Endodermal cell (in vitro differentiated cells): ENCODE measurements at regions not wholly inside any gene's neighbourhood (a gene's known extent, or its start where the extent isn't known, plus 50 kb on each side); places are given as distances from the start of the nearest gene placed in this dataset.

ENCODE experiments used
- DNase-seq: peaks from one replicate; pipeline ENCODE4 v3.0.0-alpha.2; 2017
- H3K27ac ChIP-seq: 2 replicates; pipeline ENCODE4 v1.5.1; 2013; ENCODE audit warnings: mild to moderate bottlenecking, low read depth, low read length, moderate library complexity
- H3K27me3 ChIP-seq: 2 replicates; pipeline ENCODE4 v1.6.1; 2013; ENCODE audit warnings: mild to moderate bottlenecking, low read length, moderate library complexity; ENCODE audit not compliant: insufficient read depth, control insufficient read depth, poor library complexity, severe bottlenecking
- H3K36me3 ChIP-seq: 2 replicates; pipeline ENCODE4 v1.7.0; 2013; ENCODE audit warnings: mild to moderate bottlenecking, low read length, moderate library complexity; ENCODE audit not compliant: control insufficient read depth, insufficient read depth
- H3K4me1 ChIP-seq: one replicate; pipeline ENCODE4 v1.7.0; 2013; ENCODE audit warnings: low read length; ENCODE audit not compliant: control insufficient read depth, insufficient read depth
- H3K4me3 ChIP-seq: 2 replicates; pipeline ENCODE4 v1.5.1; 2013; ENCODE audit warnings: mild to moderate bottlenecking, low read length, moderate library complexity
- H3K9ac ChIP-seq: 2 replicates; pipeline ENCODE4 v1.6.1; 2013; ENCODE audit warnings: mild to moderate bottlenecking, low read length, moderate library complexity; ENCODE audit not compliant: poor library complexity, severe bottlenecking; ENCODE audit errors: extremely low read depth
- H3K9me3 ChIP-seq: 2 replicates; pipeline ENCODE4 v1.6.1; 2013; ENCODE audit warnings: mild to moderate bottlenecking, low read length, moderate library complexity; ENCODE audit not compliant: control insufficient read depth
- H3K27ac Mint-ChIP-seq: 2 replicates; pipeline ENCODE4 v1.8.0; 2020; ENCODE audit warnings: mixed read lengths
- H3K27me3 Mint-ChIP-seq: 2 replicates; pipeline ENCODE4 v1.8.0; 2021; ENCODE audit warnings: mild to moderate bottlenecking, mixed read lengths; ENCODE audit not compliant: insufficient read depth
- H3K36me3 Mint-ChIP-seq: 2 replicates; pipeline ENCODE4 v1.8.0; 2020; ENCODE audit warnings: low read depth, mixed read lengths
- H3K4me1 Mint-ChIP-seq: 2 replicates; pipeline ENCODE4 v1.8.0; 2020; ENCODE audit warnings: mixed read lengths
- H3K4me3 Mint-ChIP-seq: 2 replicates; pipeline ENCODE4 v1.8.0; 2020; ENCODE audit warnings: mild to moderate bottlenecking, moderate library complexity, mixed read lengths
- H3K9me3 Mint-ChIP-seq: 2 replicates; pipeline ENCODE4 v1.8.0; 2020; ENCODE audit warnings: mild to moderate bottlenecking, mixed read lengths
- CTCF ChIP-seq: fragments of 200-600 bp; sonication (generic); conservative IDR thresholded peaks from 2 replicates; pipeline ENCODE4 v1.5.0; 2021; ENCODE audit warnings: antibody characterized with exemption, mild to moderate bottlenecking
- WGBS, 2 experiments: methylation state at CpG; one replicate each; pipeline versions ENCODE4 v1.1.5 to v1.1.7; 2013; ENCODE audit warnings: missing lambda C conversion rate in 2 of 2, mixed read lengths in 1 of 2; ENCODE audit not compliant: insufficient coverage in 1 of 2, insufficient read length in 1 of 2; 5-methylcytosine and 5-hydroxymethylcytosine counted together

GRCh38 chr2:150646746-150647145, 159.3 kb upstream of the RND3 start:
- no peaks in the 10 kb centered on the region for H3K27me3 ChIP-seq
- H3K36me3 ChIP-seq: no peaks in the 10 kb centered on the region
- Mint-ChIP-seq H3K4me3 (no peak overlapping the region), H3K27ac (no peak overlapping the region), H3K4me1 (peaks cover 14% of the 10 kb centered on the region), H3K27me3 (no peaks in the 10 kb centered on the region), H3K36me3 (no peaks in the 10 kb centered on the region), H3K9me3 (no peaks in the 10 kb centered on the region)
- H3K4me1 ChIP-seq: peaks cover 4% of the 10 kb centered on the region
- H3K9me3 ChIP-seq: no peaks in the 10 kb centered on the region
- no peak for TF ChIP-seq CTCF
- WGBS, 2 experiments: 90 to 100% methylated on average over 3 to 4 of the region's 4 CpGs
- no peak overlapping the region for H3K27ac ChIP-seq
- H3K9ac ChIP-seq: no peak overlapping the region
- no peak for DNase-seq
- no peak overlapping the region for H3K4me3 ChIP-seq

- H3K27ac ChIP-seq: no peak overlapping the region
- WGBS, 2 experiments: 74 to 100% methylated on average over 2 to 5 of the region's 5 CpGs
Measured at GRCh38 chr2:150644298-150645067, 157.0 kb upstream of the RND3 start.

GRCh38 chr2:150643114-150643725, 155.8 kb upstream of the RND3 start:
- no peak for DNase-seq
- TF ChIP-seq CTCF: no peak
- Mint-ChIP-seq H3K27ac (no peak overlapping the region), H3K9me3 (no peaks in the 10 kb centered on the region), H3K4me1 (peaks cover 25% of the 10 kb centered on the region), H3K4me3 (no peak overlapping the region), H3K36me3 (no peaks in the 10 kb centered on the region), H3K27me3 (peaks cover 5% of the 10 kb centered on the region)
- no peaks in the 10 kb centered on the region for H3K9me3 ChIP-seq
- H3K36me3 ChIP-seq: no peaks in the 10 kb centered on the region
- no peak overlapping the region for H3K4me3 ChIP-seq
- H3K4me1 ChIP-seq: peaks cover 7% of the 10 kb centered on the region
- WGBS, 2 experiments: 94 to 97% methylated on average over 5 to 10 of the region's 10 CpGs
- H3K27me3 ChIP-seq: no peaks in the 10 kb centered on the region
- H3K9ac ChIP-seq: no peak overlapping the region
- H3K27ac ChIP-seq: no peak overlapping the region

More at GRCh38 chr2:150644298-150645067, 157.0 kb upstream of the RND3 start:
- Histone ChIP-seq H3K4me1 (peaks cover 7% of the 10 kb centered on the region), H3K4me3 (no peak overlapping the region), H3K9ac (no peak overlapping the region), H3K27me3 (no peaks in the 10 kb centered on the region), H3K36me3 (no peaks in the 10 kb centered on the region), H3K9me3 (no peaks in the 10 kb centered on the region)
- no peaks in the 10 kb centered on the region for H3K9me3 Mint-ChIP-seq
- H3K36me3 Mint-ChIP-seq: no peaks in the 10 kb centered on the region
- H3K27me3 Mint-ChIP-seq: peaks cover 3% of the 10 kb centered on the region
- no peak for TF ChIP-seq CTCF
- H3K4me1 Mint-ChIP-seq: peaks cover 21% of the 10 kb centered on the region
- DNase-seq: no peak
- no peak overlapping the region for H3K27ac Mint-ChIP-seq
- H3K4me3 Mint-ChIP-seq: no peak overlapping the region
